Osteocyte (in vitro differentiated cells): ENCODE measurements at regions not wholly inside any gene's neighbourhood (a gene's known extent, or its start where the extent isn't known, plus 50 kb on each side); places are given as distances from the start of the nearest gene placed in this dataset.

ENCODE experiments used
- DNase-seq: peaks from one replicate; pipeline ENCODE4 v3.0.0; 2021; ENCODE audit warnings: mixed read lengths; ENCODE audit not compliant: unreplicated experiment; ENCODE audit errors: extremely low spot score
- H3K27ac Mint-ChIP-seq: one replicate; pipeline ENCODE4 v1.8.0; 2021; ENCODE audit warnings: mild to moderate bottlenecking, mixed read lengths; ENCODE audit not compliant: unreplicated experiment
- H3K27me3 Mint-ChIP-seq: one replicate; pipeline ENCODE4 v1.8.0; 2021; ENCODE audit warnings: mixed read lengths; ENCODE audit not compliant: unreplicated experiment
- H3K36me3 Mint-ChIP-seq: one replicate; pipeline ENCODE4 v1.8.0; 2021; ENCODE audit warnings: mixed read lengths; ENCODE audit not compliant: unreplicated experiment
- H3K4me1 Mint-ChIP-seq: one replicate; pipeline ENCODE4 v1.8.0; 2021; ENCODE audit warnings: mixed read lengths; ENCODE audit not compliant: unreplicated experiment
- H3K4me3 Mint-ChIP-seq: one replicate; pipeline ENCODE4 v1.8.0; 2021; ENCODE audit warnings: mild to moderate bottlenecking, moderate library complexity, mixed read lengths; ENCODE audit not compliant: unreplicated experiment
- H3K9me3 Mint-ChIP-seq: one replicate; pipeline ENCODE4 v1.8.0; 2021; ENCODE audit warnings: mixed read lengths; ENCODE audit not compliant: unreplicated experiment
- TF ChIP-seq, protein P1 (sequence below): fragments of 200-600 bp; sonication (generic); IDR thresholded peaks from 2 replicates; pipeline ENCODE4 v1.5.0; 2021; ENCODE audit warnings: antibody characterized with exemption, mild to moderate bottlenecking, moderate library complexity

GRCh38 chr2:138356178-138356577, 145.4 kb upstream of the SPOPL start:
- H3K27ac Mint-ChIP-seq: no peak overlapping the region
- TF ChIP-seq, protein P1, sequence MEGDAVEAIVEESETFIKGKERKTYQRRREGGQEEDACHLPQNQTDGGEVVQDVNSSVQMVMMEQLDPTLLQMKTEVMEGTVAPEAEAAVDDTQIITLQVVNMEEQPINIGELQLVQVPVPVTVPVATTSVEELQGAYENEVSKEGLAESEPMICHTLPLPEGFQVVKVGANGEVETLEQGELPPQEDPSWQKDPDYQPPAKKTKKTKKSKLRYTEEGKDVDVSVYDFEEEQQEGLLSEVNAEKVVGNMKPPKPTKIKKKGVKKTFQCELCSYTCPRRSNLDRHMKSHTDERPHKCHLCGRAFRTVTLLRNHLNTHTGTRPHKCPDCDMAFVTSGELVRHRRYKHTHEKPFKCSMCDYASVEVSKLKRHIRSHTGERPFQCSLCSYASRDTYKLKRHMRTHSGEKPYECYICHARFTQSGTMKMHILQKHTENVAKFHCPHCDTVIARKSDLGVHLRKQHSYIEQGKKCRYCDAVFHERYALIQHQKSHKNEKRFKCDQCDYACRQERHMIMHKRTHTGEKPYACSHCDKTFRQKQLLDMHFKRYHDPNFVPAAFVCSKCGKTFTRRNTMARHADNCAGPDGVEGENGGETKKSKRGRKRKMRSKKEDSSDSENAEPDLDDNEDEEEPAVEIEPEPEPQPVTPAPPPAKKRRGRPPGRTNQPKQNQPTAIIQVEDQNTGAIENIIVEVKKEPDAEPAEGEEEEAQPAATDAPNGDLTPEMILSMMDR: no peak
- H3K36me3 Mint-ChIP-seq: no peaks in the 10 kb centered on the region
- peaks cover 27% of the 10 kb centered on the region for H3K27me3 Mint-ChIP-seq
- DNase-seq: no peak
- no peak overlapping the region for H3K4me3 Mint-ChIP-seq
- peaks cover 9% of the 10 kb centered on the region for H3K4me1 Mint-ChIP-seq
- no peaks in the 10 kb centered on the region for H3K9me3 Mint-ChIP-seq

- Mint-ChIP-seq H3K27ac (no peak overlapping the region), H3K36me3 (no peaks in the 10 kb centered on the region), H3K9me3 (no peaks in the 10 kb centered on the region), H3K4me3 (no peak overlapping the region), H3K27me3 (peaks cover 28% of the 10 kb centered on the region), H3K4me1 (peaks cover 13% of the 10 kb centered on the region)
- TF ChIP-seq, protein P1: no peak
- no peak for DNase-seq
Observed at GRCh38 chr2:138359532-138359931, 142.0 kb upstream of the SPOPL start.

GRCh38 chr2:138364554-138365162, 136.9 kb upstream of the SPOPL start:
- TF ChIP-seq, protein P1: no peak
- no peak overlapping the region for H3K27ac Mint-ChIP-seq
- peaks cover 15% of the 10 kb centered on the region for H3K27me3 Mint-ChIP-seq
- peaks cover 23% of the 10 kb centered on the region for H3K4me1 Mint-ChIP-seq
- no peak for DNase-seq
- H3K4me3 Mint-ChIP-seq: no peak overlapping the region
- no peaks in the 10 kb centered on the region for H3K36me3 Mint-ChIP-seq
- H3K9me3 Mint-ChIP-seq: no peaks in the 10 kb centered on the region

GRCh38 chr2:138365581-138365980, 136.0 kb upstream of the SPOPL start:
- peaks cover 23% of the 10 kb centered on the region for H3K4me1 Mint-ChIP-seq
- H3K27me3 Mint-ChIP-seq: peaks cover 15% of the 10 kb centered on the region
- H3K9me3 Mint-ChIP-seq: no peaks in the 10 kb centered on the region
- no peak for DNase-seq
- no peak overlapping the region for H3K27ac Mint-ChIP-seq
- H3K36me3 Mint-ChIP-seq: no peaks in the 10 kb centered on the region
- H3K4me3 Mint-ChIP-seq: no peak overlapping the region
- TF ChIP-seq, protein P1: no peak

DNA sequence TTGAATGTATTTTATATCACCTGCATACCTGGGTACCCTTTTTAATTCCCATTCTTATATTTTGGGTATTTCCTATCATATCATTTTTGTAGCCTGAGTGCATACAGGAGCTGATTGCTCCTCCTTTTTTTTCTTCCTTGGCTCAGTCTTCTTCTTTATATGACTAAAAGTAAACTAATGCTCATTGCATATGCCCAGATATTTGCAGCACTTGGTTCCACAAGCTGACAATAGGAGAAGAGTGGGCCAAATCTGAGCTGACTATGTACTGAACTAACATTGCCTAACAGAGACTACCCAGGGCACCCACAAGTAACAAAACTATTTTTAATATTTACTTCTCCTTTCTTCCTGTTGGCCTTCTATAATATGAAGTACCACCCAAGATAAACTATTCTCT, 131.7 kb upstream of the SPOPL start:
- H3K36me3 Mint-ChIP-seq: no peaks in the 10 kb centered on the region
- DNase-seq: no peak
- H3K27ac Mint-ChIP-seq: no peak overlapping the region
- peaks cover 15% of the 10 kb centered on the region for H3K4me1 Mint-ChIP-seq
- no peaks in the 10 kb centered on the region for H3K9me3 Mint-ChIP-seq
- TF ChIP-seq, protein P1: no peak
- H3K27me3 Mint-ChIP-seq: peaks cover 9% of the 10 kb centered on the region
- no peak overlapping the region for H3K4me3 Mint-ChIP-seq
